ENCODE measurements at regions not wholly inside any gene's neighbourhood (a gene's known extent, or its start where the extent isn't known, plus 50 kb on each side); places are given as distances from the start of the nearest gene placed in this dataset.

GRCh38 chr14:76589246-76589645 lies 172.0 kb upstream of the VASH1 start:
- Histone ChIP-seq H3K4me1 (ENCODE audit: control insufficient read depth, extremely low read depth, insufficient read depth, low read length) (peaks cover 4% of the 10 kb centered on the region), H2AFZ (ENCODE audit: low read depth, low read length) (no peak overlapping the region), H3K79me2 (ENCODE audit: control insufficient read depth, insufficient read depth, low read length) (no peaks in the 10 kb centered on the region), H3K27ac (ENCODE audit: insufficient read depth, low read depth, low read length) (no peak overlapping the region), H3K9me3 (replicated peaks; ENCODE audit: control insufficient read depth, insufficient read depth, low read length) (no peaks in the 10 kb centered on the region), H3K27me3 (ENCODE audit: control insufficient read depth in 2 of 2, insufficient read depth in 2 of 2, low read length in 2 of 2) (peaks cover 4% of the 10 kb centered on the region in 2 experiments), H3K4me2 (ENCODE audit: insufficient read depth, low read length) (no peak overlapping the region), H4K20me1 (replicated peaks; ENCODE audit: control insufficient read depth, extremely low read depth, insufficient read depth, low read length) (no peaks in the 10 kb centered on the region), H3K9me1 (replicated peaks; ENCODE audit: control insufficient read depth, extremely low read depth, insufficient read depth, low read length) (no peaks in the 10 kb centered on the region), H3K4me3 (replicated peaks in 1 of 3; ENCODE audit: insufficient read depth in 1 of 3, low read depth in 1 of 3, low read length in 3 of 3) (no peak overlapping the region), H3K36me3 (ENCODE audit: control insufficient read depth in 2 of 2, extremely low read depth in 1 of 2, insufficient read depth in 2 of 2, low read length in 2 of 2) (no peaks in the 10 kb centered on the region), H3K9ac (replicated peaks; ENCODE audit: extremely low read depth, insufficient read depth, low read length) (no peak overlapping the region)
- TF ChIP-seq MAX (IDR thresholded peaks at IDR 0.05; ENCODE audit: insufficient read depth, insufficient read length) (no peak), MYC (IDR thresholded peaks at IDR 0.05; ENCODE audit: low read depth, low read length) (no peak), POLR2A (IDR thresholded peaks at IDR 0.05; ENCODE audit: low read depth, low read length) (no peak), JUN (IDR thresholded peaks at IDR 0.05; ENCODE audit: borderline replicate concordance, insufficient read depth, insufficient read length, low read depth) (no peak), GATA2 (IDR thresholded peaks at IDR 0.05; ENCODE audit: insufficient read depth, insufficient read length, low read depth, low read length) (no peak)
- dilution Hi-C loops (cut with MboI; ENCODE audit: extremely low pct_ligation_motif_present, low sequenced_read_pairs) (no loop called here), intact Hi-C loops (cut with micrococcal nuclease) (no loop called here)
- no TSS peak for BruUV-seq (replicated peaks)
- no peak for FAIRE-seq
- DNase-seq (ENCODE audit: low read depth, low spot score), result no peak
- POLR2A ChIA-PET, result no interaction called here
- CTCF ChIA-PET, result interaction anchor here (0.7 kb wide), 1 partner anchor 17 kb away, joined by 3 read pairs; no protein-coding TSS in a partner anchor

GRCh38 chr14:76591266-76591665 lies 170.0 kb upstream of the VASH1 start:
- Histone ChIP-seq H3K36me3 (ENCODE audit: control insufficient read depth in 2 of 2, extremely low read depth in 1 of 2, insufficient read depth in 2 of 2, low read length in 2 of 2) (no peaks in the 10 kb centered on the region), H3K27me3 (ENCODE audit: control insufficient read depth in 2 of 2, insufficient read depth in 2 of 2, low read length in 2 of 2) (peaks cover 4 to 5% of the 10 kb centered on the region in 2 experiments), H3K27ac (ENCODE audit: insufficient read depth, low read depth, low read length) (no peak overlapping the region), H3K4me2 (ENCODE audit: insufficient read depth, low read length) (no peak overlapping the region), H4K20me1 (replicated peaks; ENCODE audit: control insufficient read depth, extremely low read depth, insufficient read depth, low read length) (no peaks in the 10 kb centered on the region), H3K4me1 (ENCODE audit: control insufficient read depth, extremely low read depth, insufficient read depth, low read length) (no peaks in the 10 kb centered on the region), H2AFZ (ENCODE audit: low read depth, low read length) (no peak overlapping the region), H3K9ac (replicated peaks; ENCODE audit: extremely low read depth, insufficient read depth, low read length) (no peak overlapping the region), H3K9me1 (replicated peaks; ENCODE audit: control insufficient read depth, extremely low read depth, insufficient read depth, low read length) (no peaks in the 10 kb centered on the region), H3K4me3 (replicated peaks in 1 of 3; ENCODE audit: insufficient read depth in 1 of 3, low read depth in 1 of 3, low read length in 3 of 3) (no peak overlapping the region), H3K79me2 (ENCODE audit: control insufficient read depth, insufficient read depth, low read length) (no peaks in the 10 kb centered on the region), H3K9me3 (replicated peaks; ENCODE audit: control insufficient read depth, insufficient read depth, low read length) (no peaks in the 10 kb centered on the region)
- TF ChIP-seq CTCF (IDR thresholded peaks at IDR 0.05; ENCODE audit: extremely low read depth in 1 of 2, insufficient read depth in 1 of 2, low read depth in 1 of 2, low read length in 2 of 2) (no peak), EZH2 (IDR thresholded peaks at IDR 0.05; ENCODE audit: borderline replicate concordance, low read depth, low read length, severe bottlenecking) (no peak), MAX (IDR thresholded peaks at IDR 0.05; ENCODE audit: insufficient read depth, insufficient read length) (no peak), GATA2 (IDR thresholded peaks at IDR 0.05; ENCODE audit: insufficient read depth, insufficient read length, low read depth, low read length) (no peak), FOS (IDR thresholded peaks at IDR 0.05; ENCODE audit: borderline replicate concordance, insufficient read depth, low read length) (no peak), MYC (IDR thresholded peaks at IDR 0.05; ENCODE audit: low read depth, low read length) (no peak), POLR2AphosphoS5 (IDR thresholded peaks at IDR 0.05; ENCODE audit: insufficient read depth, low read depth, low read length) (no peak), POLR2A (IDR thresholded peaks at IDR 0.05; ENCODE audit: low read depth, low read length) (no peak), JUN (IDR thresholded peaks at IDR 0.05; ENCODE audit: borderline replicate concordance, insufficient read depth, insufficient read length, low read depth) (no peak)
- ChIA-PET POLR2A (no interaction called here), CTCF (no interaction called here)
- intact Hi-C loops (cut with micrococcal nuclease) (no loop called here), dilution Hi-C loops (cut with MboI; ENCODE audit: extremely low pct_ligation_motif_present, low sequenced_read_pairs) (no loop called here)
- FAIRE-seq, result no peak
- no peak for DNase-seq (ENCODE audit: low read depth, low spot score)
- no TSS peak for BruUV-seq (replicated peaks)
